ENCODE measurements at regions not wholly inside any gene's neighbourhood (a gene's known extent, or its start where the extent isn't known, plus 50 kb on each side); places are given as distances from the start of the nearest gene placed in this dataset.

DNA sequence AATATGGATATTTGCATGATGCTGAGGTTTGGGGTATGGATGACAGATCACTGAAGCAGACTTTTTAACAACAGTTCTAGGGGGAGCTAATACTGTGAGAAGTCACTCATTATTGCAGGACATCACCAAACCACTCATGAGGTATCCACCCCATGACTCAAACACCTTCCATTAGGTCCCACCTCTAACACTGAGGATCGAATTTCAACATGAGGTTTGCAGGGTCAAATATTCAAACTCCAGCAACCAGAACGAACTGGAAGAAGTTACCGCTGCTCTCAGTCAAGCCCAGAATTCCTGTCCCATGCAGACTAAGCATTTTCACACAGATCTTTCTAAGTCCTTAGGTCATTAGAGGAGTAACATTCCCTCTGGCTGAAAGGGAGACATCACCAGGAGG is 758.9 kb downstream of the UQCRFS1 start:
- no peak for DNase-seq (ENCODE audit: insufficient read length, low spot score, missing footprints)
- no peak overlapping the region for H3K27ac ChIP-seq (ENCODE audit: low read depth, low read length)
- H3K27me3 ChIP-seq (ENCODE audit: insufficient read depth, low read length) = no peaks in the 10 kb centered on the region
- H3K4me2 ChIP-seq (ENCODE audit: insufficient read depth, low read length) = no peak overlapping the region
- no peaks in the 10 kb centered on the region for H3K9me3 ChIP-seq (ENCODE audit: low read depth, low read length)
- H3K4me3 ChIP-seq (ENCODE audit: insufficient read depth, low read length) = no peak overlapping the region
- H3K36me3 ChIP-seq (ENCODE audit: insufficient read depth, low read length) = no peaks in the 10 kb centered on the region
- H3K4me1 ChIP-seq (ENCODE audit: insufficient read depth, low read length) = no peaks in the 10 kb centered on the region
- H2AFZ ChIP-seq (ENCODE audit: low read length) = no peak overlapping the region
- no peaks in the 10 kb centered on the region for H3K79me2 ChIP-seq (ENCODE audit: insufficient read depth, low read length)
- TF ChIP-seq, protein P1, sequence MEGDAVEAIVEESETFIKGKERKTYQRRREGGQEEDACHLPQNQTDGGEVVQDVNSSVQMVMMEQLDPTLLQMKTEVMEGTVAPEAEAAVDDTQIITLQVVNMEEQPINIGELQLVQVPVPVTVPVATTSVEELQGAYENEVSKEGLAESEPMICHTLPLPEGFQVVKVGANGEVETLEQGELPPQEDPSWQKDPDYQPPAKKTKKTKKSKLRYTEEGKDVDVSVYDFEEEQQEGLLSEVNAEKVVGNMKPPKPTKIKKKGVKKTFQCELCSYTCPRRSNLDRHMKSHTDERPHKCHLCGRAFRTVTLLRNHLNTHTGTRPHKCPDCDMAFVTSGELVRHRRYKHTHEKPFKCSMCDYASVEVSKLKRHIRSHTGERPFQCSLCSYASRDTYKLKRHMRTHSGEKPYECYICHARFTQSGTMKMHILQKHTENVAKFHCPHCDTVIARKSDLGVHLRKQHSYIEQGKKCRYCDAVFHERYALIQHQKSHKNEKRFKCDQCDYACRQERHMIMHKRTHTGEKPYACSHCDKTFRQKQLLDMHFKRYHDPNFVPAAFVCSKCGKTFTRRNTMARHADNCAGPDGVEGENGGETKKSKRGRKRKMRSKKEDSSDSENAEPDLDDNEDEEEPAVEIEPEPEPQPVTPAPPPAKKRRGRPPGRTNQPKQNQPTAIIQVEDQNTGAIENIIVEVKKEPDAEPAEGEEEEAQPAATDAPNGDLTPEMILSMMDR (IDR thresholded peaks at IDR 0.05; ENCODE audit: extremely low read depth, low read depth, low read length) = no peak
- H4K20me1 ChIP-seq (ENCODE audit: insufficient read depth, low read length) = no peaks in the 10 kb centered on the region

DNA sequence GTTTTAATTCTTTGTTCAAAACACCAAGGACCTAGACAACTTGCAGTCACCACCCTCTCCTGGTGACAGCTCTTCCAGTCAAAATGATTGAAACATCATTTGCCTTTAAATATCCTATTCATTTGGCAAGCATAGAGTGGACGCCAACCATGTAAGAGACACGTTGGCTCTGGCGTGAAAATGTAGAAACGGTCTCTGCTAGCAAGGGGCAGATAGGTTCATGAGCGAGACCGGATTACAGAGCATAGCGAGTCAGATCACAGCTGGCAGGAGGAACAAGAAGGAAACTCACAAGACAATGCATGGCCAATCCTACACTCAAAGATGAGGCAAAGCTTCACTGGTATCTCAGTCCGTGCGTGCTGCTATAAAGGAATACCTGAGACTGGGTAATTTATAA is 759.5 kb downstream of the UQCRFS1 start:
- Histone ChIP-seq H3K27ac (ENCODE audit: low read depth, low read length) (no peak overlapping the region), H3K79me2 (ENCODE audit: insufficient read depth, low read length) (no peaks in the 10 kb centered on the region), H3K4me1 (ENCODE audit: insufficient read depth, low read length) (no peaks in the 10 kb centered on the region), H3K27me3 (ENCODE audit: insufficient read depth, low read length) (no peaks in the 10 kb centered on the region), H3K9me3 (ENCODE audit: low read depth, low read length) (no peaks in the 10 kb centered on the region), H2AFZ (ENCODE audit: low read length) (no peak overlapping the region), H3K4me2 (ENCODE audit: insufficient read depth, low read length) (no peak overlapping the region), H4K20me1 (ENCODE audit: insufficient read depth, low read length) (no peaks in the 10 kb centered on the region), H3K4me3 (ENCODE audit: insufficient read depth, low read length) (no peak overlapping the region), H3K36me3 (ENCODE audit: insufficient read depth, low read length) (no peaks in the 10 kb centered on the region)
- TF ChIP-seq, protein P1 (IDR thresholded peaks at IDR 0.05; ENCODE audit: extremely low read depth, low read depth, low read length) = no peak
- no peak for DNase-seq (ENCODE audit: insufficient read length, low spot score, missing footprints)

GRCh38 chr19:28449803-28450202 is 763.1 kb downstream of the UQCRFS1 start:
- H3K36me3 ChIP-seq (ENCODE audit: insufficient read depth, low read length) = no peaks in the 10 kb centered on the region
- H3K79me2 ChIP-seq (ENCODE audit: insufficient read depth, low read length) = no peaks in the 10 kb centered on the region
- H4K20me1 ChIP-seq (ENCODE audit: insufficient read depth, low read length) = no peaks in the 10 kb centered on the region
- no peak overlapping the region for H2AFZ ChIP-seq (ENCODE audit: low read length)
- no peak overlapping the region for H3K27ac ChIP-seq (ENCODE audit: low read depth, low read length)
- H3K4me2 ChIP-seq (ENCODE audit: insufficient read depth, low read length) = no peak overlapping the region
- no peaks in the 10 kb centered on the region for H3K27me3 ChIP-seq (ENCODE audit: insufficient read depth, low read length)
- H3K4me3 ChIP-seq (ENCODE audit: insufficient read depth, low read length) = no peak overlapping the region
- H3K4me1 ChIP-seq (ENCODE audit: insufficient read depth, low read length) = no peaks in the 10 kb centered on the region
- DNase-seq (ENCODE audit: insufficient read length, low spot score, missing footprints) = no peak
- no peaks in the 10 kb centered on the region for H3K9me3 ChIP-seq (ENCODE audit: low read depth, low read length)
- TF ChIP-seq, protein P1 (IDR thresholded peaks at IDR 0.05; ENCODE audit: extremely low read depth, low read depth, low read length) = no peak

DNA sequence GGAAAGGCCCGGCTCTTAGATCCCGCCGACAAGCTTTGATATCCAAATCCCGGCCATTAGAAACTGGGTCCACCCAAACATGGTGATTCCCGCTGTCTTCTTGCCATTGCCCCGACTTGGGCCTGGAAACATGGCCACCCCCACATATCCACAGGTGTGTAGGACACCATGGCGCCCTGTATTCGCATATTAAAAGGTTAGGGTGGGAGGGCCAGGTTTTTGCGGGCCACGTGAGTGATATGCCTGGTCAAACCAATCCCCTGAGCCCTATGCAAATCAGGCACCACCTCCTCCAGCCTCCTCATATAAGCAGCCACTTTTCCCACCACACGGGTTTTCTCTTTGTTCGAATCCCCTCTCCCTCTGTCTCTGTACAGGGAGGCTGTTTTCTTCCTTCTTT is 766.4 kb downstream of the UQCRFS1 start:
- H3K36me3 ChIP-seq (ENCODE audit: insufficient read depth, low read length) = no peaks in the 10 kb centered on the region
- no peaks in the 10 kb centered on the region for H3K27me3 ChIP-seq (ENCODE audit: insufficient read depth, low read length)
- H3K4me3 ChIP-seq (ENCODE audit: insufficient read depth, low read length) = no peak overlapping the region
- no peaks in the 10 kb centered on the region for H4K20me1 ChIP-seq (ENCODE audit: insufficient read depth, low read length)
- no peak overlapping the region for H3K4me2 ChIP-seq (ENCODE audit: insufficient read depth, low read length)
- no peak overlapping the region for H2AFZ ChIP-seq (ENCODE audit: low read length)
- no peak for DNase-seq (ENCODE audit: insufficient read length, low spot score, missing footprints)
- no peaks in the 10 kb centered on the region for H3K4me1 ChIP-seq (ENCODE audit: insufficient read depth, low read length)
- no peaks in the 10 kb centered on the region for H3K9me3 ChIP-seq (ENCODE audit: low read depth, low read length)
- no peaks in the 10 kb centered on the region for H3K79me2 ChIP-seq (ENCODE audit: insufficient read depth, low read length)
- TF ChIP-seq, protein P1 (IDR thresholded peaks at IDR 0.05; ENCODE audit: extremely low read depth, low read depth, low read length) = no peak
- no peak overlapping the region for H3K27ac ChIP-seq (ENCODE audit: low read depth, low read length)

All from osteoblast (primary cell).